Lower leg skin (tissue), 4 donors: ENCODE measurements at regions not wholly inside any gene's neighbourhood (a gene's known extent, or its start where the extent isn't known, plus 50 kb on each side); places are given as distances from the start of the nearest gene placed in this dataset.

Source experiments
- DNase-seq, 2 donors: peaks; one replicate each; pipeline ENCODE4 v3.0.0-alpha.2; 2019; ENCODE audit warnings: low spot score in 2 of 2
- H3K4me3 ChIP-seq: fragments of 200-600 bp; sonication (generic); 2 replicates; pipeline ENCODE4 v1.5.1; 2017; ENCODE audit warnings: mild to moderate bottlenecking, low read depth; ENCODE audit not compliant: poor library complexity, severe bottlenecking
- CTCF ChIP-seq, 3 donors: fragments of 450-650 bp; IDR thresholded peaks; one replicate each; pipeline ENCODE4 v1.5.1; 2016; ENCODE audit warnings: antibody characterized with exemption in 3 of 3, mild to moderate bottlenecking in 3 of 3, moderate library complexity in 2 of 3
- POLR2A ChIP-seq, 2 donors: fragments of 450-650 bp; IDR thresholded peaks; one replicate each; pipeline ENCODE4 v1.6.1; 2016 to 2017; ENCODE audit warnings: antibody characterized with exemption in 2 of 2, mild to moderate bottlenecking in 1 of 2, moderate library complexity in 1 of 2
- WGBS, 2 donors: methylation state at CpG; one replicate each; pipeline ENCODE4 v1.1.5; 2018; 5-methylcytosine and 5-hydroxymethylcytosine counted together
- intact Hi-C: fragments of 100-400 bp; cut with DNase I; formaldehyde crosslinking; loops from one replicate; pipeline ENCODE4 v1.15.0; 2023; ENCODE audit warnings: low total_unique reads

GRCh38 chr4:170672381-170672965, 582.7 kb upstream of the AADAT start:
- WGBS, 2 donors: 5 to 7% methylated on average over 1 of the region's 1 CpG

DNA sequence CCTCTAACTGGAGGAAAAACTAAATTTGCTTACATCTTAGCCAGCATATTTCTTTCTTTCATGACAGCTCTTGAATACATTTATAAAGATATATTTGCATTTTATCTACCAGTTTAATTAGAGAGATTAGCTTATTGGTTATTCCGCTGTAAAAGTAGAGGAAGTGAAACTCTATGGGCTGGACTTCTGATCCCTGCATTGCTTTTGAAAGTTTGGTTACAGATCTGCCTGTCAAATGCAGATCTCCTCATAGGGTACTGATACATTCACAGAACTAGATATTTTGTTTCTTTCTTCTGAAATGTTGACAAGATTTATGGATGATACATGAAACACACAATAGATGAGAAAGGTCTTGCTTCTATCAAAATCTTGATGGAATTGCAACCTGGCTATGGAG, 581.4 kb upstream of the AADAT start:
- TF ChIP-seq CTCF (IDR thresholded peaks at IDR 0.05): no peak
- no peak for TF ChIP-seq POLR2A (IDR thresholded peaks at IDR 0.05)
- WGBS, 2 donors: 48 to 86% methylated on average over 1 of the region's 1 CpG
- no peak overlapping the region for H3K4me3 ChIP-seq
- no peak for DNase-seq
- intact Hi-C loops: no loop called here

More at GRCh38 chr4:170672381-170672965, 582.7 kb upstream of the AADAT start:
- no peak overlapping the region for H3K4me3 ChIP-seq
- intact Hi-C loops: no loop called here
- DNase-seq: no peak
- no peak for TF ChIP-seq CTCF (IDR thresholded peaks at IDR 0.05)
- no peak for TF ChIP-seq POLR2A (IDR thresholded peaks at IDR 0.05)

- intact Hi-C loops: no loop called here
- WGBS, 2 donors: 85% methylated on average over 4 of the region's 4 CpGs
- TF ChIP-seq CTCF (IDR thresholded peaks at IDR 0.05) (no peak), POLR2A (IDR thresholded peaks at IDR 0.05) (no peak)
- no peak overlapping the region for H3K4me3 ChIP-seq
- no peak for DNase-seq
Measured at GRCh38 chr4:170667814-170668213, 578.1 kb upstream of the AADAT start.

GRCh38 chr4:170666909-170667308, 577.2 kb upstream of the AADAT start:
- no peak for DNase-seq
- 54 to 75% methylated on average over 2 of the region's 2 CpGs for WGBS, 2 donors
- H3K4me3 ChIP-seq: no peak overlapping the region
- no peak for TF ChIP-seq CTCF (IDR thresholded peaks at IDR 0.05)
- no peak for TF ChIP-seq POLR2A (IDR thresholded peaks at IDR 0.05)
- intact Hi-C loops: no loop called here

- no peak for DNase-seq
- intact Hi-C loops: no loop called here
- 37 to 40% methylated on average over 4 of the region's 4 CpGs for WGBS, 2 donors
Measured at GRCh38 chr4:170662250-170662649, 572.5 kb upstream of the AADAT start.

GRCh38 chr4:170657761-170658160, 568.0 kb upstream of the AADAT start:
- no peak for DNase-seq
- H3K4me3 ChIP-seq: no peak overlapping the region
- TF ChIP-seq POLR2A (IDR thresholded peaks at IDR 0.05): no peak
- TF ChIP-seq CTCF (IDR thresholded peaks at IDR 0.05): no peak
- 65 to 90% methylated on average over 2 of the region's 2 CpGs for WGBS, 2 donors
- intact Hi-C loops: no loop called here

More at GRCh38 chr4:170662250-170662649, 572.5 kb upstream of the AADAT start:
- TF ChIP-seq POLR2A (IDR thresholded peaks at IDR 0.05): no peak
- no peak overlapping the region for H3K4me3 ChIP-seq
